BLaER1 treated with 17β-estradiol and CSF1 and Interleukin-3, amounts not matched to agents 10 nM and 100 nM (cell line): ENCODE measurements at regions not wholly inside any gene's neighbourhood (a gene's known extent, or its start where the extent isn't known, plus 50 kb on each side); places are given as distances from the start of the nearest gene placed in this dataset.

ENCODE experiments used
- H3K27ac ChIP-seq, 11 experiments: shearing (Covaris generic); formaldehyde crosslinking; 2 replicates each; pipeline ENCODE4 v1.8.1; 2022
- H3K27me3 ChIP-seq, 11 experiments: shearing (Covaris generic); formaldehyde crosslinking; 2 replicates each; pipeline ENCODE4 v1.8.1; 2022
- H3K36me3 ChIP-seq, 11 experiments: shearing (Covaris generic); formaldehyde crosslinking; 2 replicates each; pipeline ENCODE4 v1.8.1; 2022
- H3K4me1 ChIP-seq, 10 experiments: shearing (Covaris generic); formaldehyde crosslinking; 2 replicates each; pipeline ENCODE4 v1.8.1; 2022
- H3K4me2 ChIP-seq, 11 experiments: shearing (Covaris generic); formaldehyde crosslinking; 2 replicates each; pipeline ENCODE4 v1.8.1; 2022
- H3K4me3 ChIP-seq, 10 experiments: shearing (Covaris generic); formaldehyde crosslinking; 2 replicates each; pipeline ENCODE4 v1.8.1; 2022
- H3K9ac ChIP-seq, 11 experiments: shearing (Covaris generic); formaldehyde crosslinking; 2 replicates each; pipeline ENCODE4 v1.8.1; 2022
- H3K9me3 ChIP-seq, 11 experiments: shearing (Covaris generic); formaldehyde crosslinking; replicated peaks in 1 of 11; 2 replicates each; pipeline ENCODE4 v1.8.1; 2022
- H4K20me1 ChIP-seq, 11 experiments: shearing (Covaris generic); formaldehyde crosslinking; 2 replicates each; pipeline ENCODE4 v1.8.1; 2022
- Cebpa-rat ChIP-seq, 11 experiments: shearing (Covaris generic); IDR thresholded peaks; 2 replicates each; pipeline ENCODE4 v1.8.1; 2022

DNA sequence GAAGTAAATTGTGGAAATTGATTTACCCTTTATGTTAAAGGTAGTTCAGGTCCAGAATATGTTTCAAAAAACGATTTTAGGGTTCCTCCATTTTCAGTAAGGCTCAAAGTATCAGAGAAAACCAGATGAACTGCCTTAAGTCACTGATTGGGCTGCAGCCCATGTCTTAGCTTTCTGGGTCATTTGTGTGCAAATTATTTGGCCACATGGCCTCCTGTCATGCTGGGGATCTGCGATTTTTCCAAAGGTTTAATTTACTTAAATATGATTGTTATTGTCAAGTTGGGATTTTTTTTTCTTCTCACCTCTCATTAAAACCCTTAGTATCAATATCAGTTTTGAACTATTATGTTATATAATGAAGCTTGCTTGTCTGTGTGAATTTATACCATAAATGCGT lies 135.9 kb upstream of the DPYD start:
- H3K4me3 ChIP-seq: no peak overlapping the region
- H3K36me3 ChIP-seq: no peaks in the 10 kb centered on the region
- no peak overlapping the region for H3K27ac ChIP-seq
- no peak overlapping the region for H3K9ac ChIP-seq
- H3K4me2 ChIP-seq: no peak overlapping the region
- H3K27me3 ChIP-seq: peaks cover 0 to 14% (median 10%) of the 10 kb centered on the region in 11 experiments; a peak in 15 of 22 replicates
- TF ChIP-seq Cebpa-rat (IDR thresholded peaks at IDR 0.05): no peak
- H4K20me1 ChIP-seq: no peaks in the 10 kb centered on the region
- peaks cover 0 to 10% (median 0%) of the 10 kb centered on the region in 10 experiments; a peak in 5 of 20 replicates for H3K4me1 ChIP-seq
- H3K9me3 ChIP-seq: peaks cover 6 to 13% (median 11%) of the 10 kb centered on the region in 11 experiments; a peak in 19 of 22 replicates

DNA sequence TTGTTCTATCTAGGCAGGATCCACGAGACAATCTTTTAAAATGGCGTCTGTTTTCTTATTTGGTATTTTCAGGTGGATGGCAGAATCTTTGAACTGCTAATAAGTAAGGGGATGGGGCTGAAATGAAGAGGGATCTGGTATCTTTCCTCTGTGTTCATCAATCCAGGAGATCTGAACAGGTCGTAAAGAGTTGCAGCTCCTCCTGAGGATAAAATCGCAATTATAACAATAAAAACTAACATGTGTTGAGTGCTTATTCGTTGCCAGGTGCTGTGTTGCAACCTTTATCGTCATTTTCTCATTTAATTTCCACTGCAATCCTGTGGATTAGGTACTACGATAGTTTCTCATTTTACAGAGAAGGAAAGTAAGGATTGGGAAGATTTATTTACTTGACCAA lies 134.6 kb upstream of the DPYD start:
- no peak overlapping the region for H3K4me2 ChIP-seq

DNA sequence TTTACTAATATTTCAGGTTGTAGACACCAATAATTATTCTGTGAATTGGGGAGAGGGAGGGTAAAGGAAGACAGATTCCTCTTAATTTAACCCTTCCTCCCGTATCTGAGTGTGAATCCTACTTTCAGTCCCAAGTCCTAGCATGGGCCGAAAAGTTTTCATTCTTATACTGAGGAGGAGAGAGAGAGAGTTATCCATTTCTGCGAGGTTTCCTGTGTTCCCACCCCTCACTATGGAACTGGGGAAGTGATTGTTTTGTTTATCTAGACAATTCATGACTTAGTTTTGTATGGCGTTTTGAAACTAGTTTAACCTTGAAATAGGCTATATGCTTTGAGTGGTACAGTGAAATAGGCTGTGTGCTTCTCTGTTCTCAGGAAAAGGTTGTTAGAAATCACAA lies 134.0 kb upstream of the DPYD start:
- peaks cover 0 to 2% (median 0%) of the 10 kb centered on the region in 11 experiments; a peak in 1 of 22 replicates for H4K20me1 ChIP-seq
- no peak overlapping the region for H3K4me2 ChIP-seq
- peaks cover 0 to 10% (median 0%) of the 10 kb centered on the region in 10 experiments; a peak in 5 of 20 replicates for H3K4me1 ChIP-seq
- peaks cover 4 to 19% (median 14%) of the 10 kb centered on the region in 11 experiments for H3K27me3 ChIP-seq
- no peak for TF ChIP-seq Cebpa-rat (IDR thresholded peaks at IDR 0.05)
- peaks cover 6 to 13% (median 11%) of the 10 kb centered on the region in 11 experiments; a peak in 19 of 22 replicates for H3K9me3 ChIP-seq
- H3K36me3 ChIP-seq: no peaks in the 10 kb centered on the region
- no peak overlapping the region for H3K27ac ChIP-seq
- H3K9ac ChIP-seq: no peak overlapping the region
- H3K4me3 ChIP-seq: no peak overlapping the region

More for the DNA sequence above, 134.6 kb upstream of the DPYD start:
- Histone ChIP-seq H3K36me3 (no peaks in the 10 kb centered on the region), H3K27me3 (peaks cover 0 to 14% (median 10%) of the 10 kb centered on the region in 11 experiments; a peak in 15 of 22 replicates), H3K27ac (no peak overlapping the region), H3K9me3 (peaks cover 6 to 13% (median 11%) of the 10 kb centered on the region in 11 experiments; a peak in 19 of 22 replicates), H3K4me3 (no peak overlapping the region), H3K9ac (no peak overlapping the region), H4K20me1 (no peaks in the 10 kb centered on the region), H3K4me1 (peaks cover 0 to 10% (median 0%) of the 10 kb centered on the region in 10 experiments; a peak in 5 of 20 replicates)
- no peak for TF ChIP-seq Cebpa-rat (IDR thresholded peaks at IDR 0.05)

- peaks cover 0 to 7% (median 0%) of the 10 kb centered on the region in 11 experiments; a peak in 1 of 22 replicates for H4K20me1 ChIP-seq
- H3K27ac ChIP-seq: no peak overlapping the region
- H3K36me3 ChIP-seq: no peaks in the 10 kb centered on the region
- H3K27me3 ChIP-seq: peaks cover 9 to 24% (median 18%) of the 10 kb centered on the region in 11 experiments
- H3K4me1 ChIP-seq: peaks cover 0 to 10% (median 0%) of the 10 kb centered on the region in 10 experiments; a peak in 5 of 20 replicates
- H3K9ac ChIP-seq: no peak overlapping the region
- H3K9me3 ChIP-seq: peaks cover 6 to 13% (median 11%) of the 10 kb centered on the region in 11 experiments; a peak in 19 of 22 replicates
- TF ChIP-seq Cebpa-rat (IDR thresholded peaks at IDR 0.05): no peak
- H3K4me3 ChIP-seq: no peak overlapping the region
- H3K4me2 ChIP-seq: peak overlapping the region in 5 of 11 experiments; percentile 8 to 57 (median 20); a peak in 4 of 22 replicates
Measured at GRCh38 chr1:98054367-98054701, 133.5 kb upstream of the DPYD start.

DNA sequence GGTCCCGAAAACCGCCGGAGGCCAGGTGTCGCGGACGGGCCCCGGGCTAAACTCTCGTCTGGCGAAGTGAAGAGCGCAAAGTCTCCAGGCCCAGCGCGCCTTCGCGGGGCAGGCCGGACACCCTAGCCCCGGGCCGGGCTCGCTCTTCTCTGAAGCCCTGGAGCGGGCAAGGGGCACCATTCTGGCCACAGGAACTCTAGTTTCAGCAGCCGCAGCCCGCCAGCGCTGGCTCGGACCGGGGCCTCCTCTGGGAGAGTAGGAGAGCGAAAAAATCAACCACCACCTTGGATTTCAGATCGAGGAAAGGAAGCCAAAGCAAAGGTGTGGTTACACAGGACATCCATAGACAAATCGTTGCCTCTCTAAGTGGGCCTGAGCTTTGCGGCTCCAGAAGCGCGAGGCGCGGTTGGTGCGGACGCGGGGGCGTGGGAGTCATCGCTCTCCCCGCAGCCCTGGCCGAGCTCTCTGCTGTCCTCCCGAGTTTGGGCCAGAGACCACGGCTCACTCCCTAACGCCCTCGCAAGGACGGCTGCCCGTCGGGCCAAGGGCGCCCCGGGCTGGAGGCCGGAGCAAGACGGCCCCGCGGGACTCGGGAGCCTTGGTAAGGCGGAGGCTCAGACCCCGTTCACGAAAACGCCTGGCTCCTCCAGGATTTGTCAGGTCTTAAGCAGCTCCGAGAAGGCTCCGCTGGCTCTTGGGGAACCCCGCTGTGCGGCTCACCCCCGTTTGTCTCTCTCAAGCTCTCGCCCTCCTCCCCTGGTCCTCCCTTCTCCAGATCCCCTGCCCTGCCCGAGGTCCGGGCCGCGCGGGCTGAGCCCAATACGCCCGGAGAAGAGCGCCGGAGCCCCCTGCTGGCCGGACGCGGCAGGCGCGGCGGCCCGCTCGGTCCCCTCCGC lies 132.9 kb upstream of the DPYD start:
- Histone ChIP-seq H4K20me1 (peaks cover 0 to 10% (median 0%) of the 10 kb centered on the region in 11 experiments; a peak in 1 of 22 replicates), H3K4me2 (peak overlapping the region in 5 of 11 experiments; percentile 8 to 57 (median 20); a peak in 5 of 22 replicates), H3K27ac (no peak overlapping the region), H3K36me3 (no peaks in the 10 kb centered on the region), H3K27me3 (peaks cover 15 to 30% (median 24%) of the 10 kb centered on the region in 11 experiments), H3K9me3 (peaks cover 6 to 13% (median 11%) of the 10 kb centered on the region in 11 experiments; a peak in 19 of 22 replicates), H3K9ac (no peak overlapping the region), H3K4me3 (no peak overlapping the region), H3K4me1 (peaks cover 0 to 10% (median 0%) of the 10 kb centered on the region in 10 experiments; a peak in 5 of 20 replicates)
- TF ChIP-seq Cebpa-rat (IDR thresholded peaks at IDR 0.05): no peak

GRCh38 chr1:98051065-98051675 lies 130.3 kb upstream of the DPYD start:
- Histone ChIP-seq H3K27me3 (peaks cover 20 to 41% (median 32%) of the 10 kb centered on the region in 11 experiments), H3K9me3 (peaks cover 6 to 15% (median 14%) of the 10 kb centered on the region in 11 experiments; a peak in 19 of 22 replicates)

DNA sequence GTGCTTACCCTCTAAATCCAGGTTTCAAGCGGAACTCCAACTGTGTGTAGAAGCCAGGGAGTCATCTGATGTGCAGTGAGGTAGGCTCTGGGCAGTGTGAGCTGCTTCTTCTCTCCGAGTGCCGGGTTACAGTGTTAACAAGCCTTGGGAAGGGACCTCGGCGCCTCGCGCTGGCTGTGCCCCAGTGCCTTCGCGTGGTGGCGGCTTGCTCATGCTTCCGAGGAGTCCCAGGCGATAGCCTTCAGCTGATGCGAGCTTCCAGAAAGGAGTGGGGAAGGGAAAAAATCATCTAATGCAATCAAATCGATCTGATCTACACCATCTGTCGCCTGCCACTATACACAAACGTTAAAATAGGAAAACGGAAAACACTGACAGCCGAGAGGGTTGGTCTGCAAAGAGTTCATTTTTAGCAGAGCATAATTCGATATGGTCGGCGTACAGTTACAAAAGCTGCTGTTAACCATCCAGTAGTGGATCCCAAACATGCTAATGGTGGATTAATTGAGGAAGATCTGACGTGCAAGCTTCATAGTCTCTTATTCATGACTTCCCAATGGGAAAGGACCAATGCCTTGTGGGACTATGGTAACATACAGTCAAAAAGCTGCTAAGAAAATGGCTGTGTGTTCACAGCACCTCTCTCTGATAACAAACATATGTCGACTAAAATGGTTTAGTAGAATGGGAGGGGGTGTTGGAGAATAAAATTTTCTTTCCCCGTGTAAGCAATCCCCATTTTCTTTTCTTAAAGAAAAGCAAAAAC lies 128.7 kb upstream of the DPYD start:
- Histone ChIP-seq H3K9me3 (peaks cover 6 to 26% (median 18%) of the 10 kb centered on the region in 11 experiments; a peak in 20 of 22 replicates), H3K4me3 (no peak overlapping the region), H3K4me1 (no peaks in the 10 kb centered on the region), H3K4me2 (no peak overlapping the region), H3K36me3 (no peaks in the 10 kb centered on the region), H3K27me3 (peaks cover 20 to 41% (median 32%) of the 10 kb centered on the region in 11 experiments), H3K9ac (no peak overlapping the region), H3K27ac (no peak overlapping the region), H4K20me1 (peaks cover 0 to 10% (median 0%) of the 10 kb centered on the region in 11 experiments; a peak in 1 of 22 replicates)
- TF ChIP-seq Cebpa-rat (IDR thresholded peaks at IDR 0.05): no peak

More at GRCh38 chr1:98051065-98051675, 130.3 kb upstream of the DPYD start:
- Histone ChIP-seq H3K9ac (no peak overlapping the region), H3K4me3 (no peak overlapping the region), H3K36me3 (no peaks in the 10 kb centered on the region), H3K27ac (no peak overlapping the region), H3K4me1 (no peaks in the 10 kb centered on the region), H3K4me2 (no peak overlapping the region), H4K20me1 (peaks cover 0 to 10% (median 0%) of the 10 kb centered on the region in 11 experiments; a peak in 1 of 22 replicates)
- no peak for TF ChIP-seq Cebpa-rat (IDR thresholded peaks at IDR 0.05)

- H3K9ac ChIP-seq: no peak overlapping the region
- peaks cover 2 to 22% (median 13%) of the 10 kb centered on the region in 11 experiments; a peak in 20 of 22 replicates for H3K9me3 ChIP-seq
- no peaks in the 10 kb centered on the region for H3K36me3 ChIP-seq
- TF ChIP-seq Cebpa-rat (IDR thresholded peaks at IDR 0.05): no peak
- peaks cover 17 to 34% (median 25%) of the 10 kb centered on the region in 11 experiments for H3K27me3 ChIP-seq
- no peak overlapping the region for H3K4me3 ChIP-seq
- peak overlapping the region in 2 of 11 experiments; percentile 32 to 45; a peak in 3 of 22 replicates for H3K4me2 ChIP-seq
- no peak overlapping the region for H3K27ac ChIP-seq
- no peaks in the 10 kb centered on the region for H3K4me1 ChIP-seq
- peaks cover 0 to 10% (median 0%) of the 10 kb centered on the region in 11 experiments; a peak in 1 of 22 replicates for H4K20me1 ChIP-seq
Measured at GRCh38 chr1:98048751-98049325, 128.0 kb upstream of the DPYD start.
